Retina (tissue), 1 donor: ENCODE measurements at regions not wholly inside any gene's neighbourhood (a gene's known extent, or its start where the extent isn't known, plus 50 kb on each side); places are given as distances from the start of the nearest gene placed in this dataset.
"Not testable (repeated sequence)": the region's sequence is repeated elsewhere in the genome, so short reads cannot be mapped to it uniquely, and the experiment has no call there.

ENCODE experiments used
- DNase-seq: peaks from one replicate; pipeline ENCODE4 v3.0.0-alpha.2; 2016

GRCh38 chr6:92243315-92243714 is 1176.0 kb downstream of the EPHA7 start:
- no peak for DNase-seq

GRCh38 chr6:92231171-92231701 is 1188.1 kb downstream of the EPHA7 start:
- peak; percentile 40 for DNase-seq

- not testable (repeated sequence) for DNase-seq
Measured at GRCh38 chr6:92219987-92220386, 1199.4 kb downstream of the EPHA7 start.

GRCh38 chr6:92216717-92217116 is 1202.6 kb downstream of the EPHA7 start:
- DNase-seq: no peak

GRCh38 chr6:92201618-92202017 is 1217.7 kb downstream of the EPHA7 start:
- no peak for DNase-seq

GRCh38 chr6:92196325-92196724 is 1223.0 kb downstream of the EPHA7 start:
- DNase-seq: peak; percentile 12

- no peak for DNase-seq
Measured at GRCh38 chr6:92195796-92196195, 1223.6 kb downstream of the EPHA7 start.

- no peak for DNase-seq
Measured at GRCh38 chr6:92188016-92188415, 1231.3 kb downstream of the EPHA7 start.

- no peak for DNase-seq
Measured at GRCh38 chr6:92184933-92185332, 1234.4 kb downstream of the EPHA7 start.

GRCh38 chr6:92181347-92181746 is 1238.0 kb downstream of the EPHA7 start:
- no peak for DNase-seq

GRCh38 chr6:92180090-92180489 is 1239.3 kb downstream of the EPHA7 start:
- DNase-seq: no peak

- no peak for DNase-seq
Measured at GRCh38 chr6:92176666-92177065, 1242.7 kb downstream of the EPHA7 start.

- DNase-seq: no peak
Measured at GRCh38 chr6:92174398-92175073, 1244.8 kb downstream of the EPHA7 start.

GRCh38 chr6:92169506-92169905 is 1249.9 kb downstream of the EPHA7 start:
- DNase-seq: no peak

- DNase-seq: no peak
Measured at GRCh38 chr6:92166666-92167065, 1252.7 kb downstream of the EPHA7 start.

GRCh38 chr6:92161953-92162352 is 1257.4 kb downstream of the EPHA7 start:
- DNase-seq: no peak

GRCh38 chr6:92160226-92160625 is 1259.1 kb downstream of the EPHA7 start:
- no peak for DNase-seq

- DNase-seq: no peak
Measured at GRCh38 chr6:92159046-92159445, 1260.3 kb downstream of the EPHA7 start.

GRCh38 chr6:92150553-92150952 is 1268.8 kb downstream of the EPHA7 start:
- DNase-seq: no peak

- no peak for DNase-seq
Measured at GRCh38 chr6:92147246-92147645, 1272.1 kb downstream of the EPHA7 start.

GRCh38 chr6:92139601-92140000 is 1279.8 kb downstream of the EPHA7 start:
- no peak for DNase-seq

- DNase-seq: no peak
Measured at GRCh38 chr6:92132957-92133356, 1286.4 kb downstream of the EPHA7 start.

GRCh38 chr6:92132457-92132856 is 1286.9 kb downstream of the EPHA7 start:
- no peak for DNase-seq

GRCh38 chr6:92130944-92131343 is 1288.4 kb downstream of the EPHA7 start:
- DNase-seq: no peak

- no peak for DNase-seq
Measured at GRCh38 chr6:92126983-92127382, 1292.4 kb downstream of the EPHA7 start.
